Transverse colon (tissue), 3 donors: ENCODE measurements at regions not wholly inside any gene's neighbourhood (a gene's known extent, or its start where the extent isn't known, plus 50 kb on each side); places are given as distances from the start of the nearest gene placed in this dataset.

Source experiments
- CTCF ChIP-seq, 5 experiments: fragments of 200-600 bp in 3 of 5; fragments of 450-650 bp in 2 of 5; sonication (generic) in 3 of 5; IDR thresholded peaks; 1 replicate in 2 of 5; 2 replicates in 3 of 5; pipeline ENCODE4 v1.5.1; 2016 to 2017; ENCODE audit warnings: antibody characterized with exemption in 5 of 5, inconsistent platforms in 3 of 5, mild to moderate bottlenecking in 2 of 5, moderate library complexity in 1 of 5
- EP300 ChIP-seq: sonication (generic); formaldehyde crosslinking; IDR thresholded peaks from one replicate; pipeline ENCODE4 v1.6.1; 2017; ENCODE audit warnings: antibody characterized with exemption, low read depth

GRCh38 chr6:168737014-168737413 lies 296.0 kb downstream of the SMOC2 start:
- no peak for TF ChIP-seq EP300
- no peak for TF ChIP-seq CTCF (IDR thresholded peaks at IDR 0.05)
